A549 (cell line): ENCODE measurements at regions not wholly inside any gene's neighbourhood (a gene's known extent, or its start where the extent isn't known, plus 50 kb on each side); places are given as distances from the start of the nearest gene placed in this dataset.

Experiments used
- ATAC-seq, 2 experiments: fragments of 200-7000 bp in 1 of 2; fragments of >200 bp in 1 of 2; cut with Nextera tagmentation in 1 of 2; cut with Tn5 transposase in 1 of 2; 3 replicates each; pipeline versions ENCODE4 v1.8.0 to v1.9.1; 2018 to 2020; ENCODE audit warnings: mild to moderate bottlenecking in 1 of 2, moderate library complexity in 1 of 2
- CTCF ChIA-PET: fragments of 300-600 bp; sonication (Branson Sonifier 250); formaldehyde crosslinking; extraction: SDS; loops from one replicate; lab custom pipeline; 2021; ENCODE audit warnings: antibody characterized with exemption, inconsistent platforms; lab: Yijun Ruan, JAX
- POLR2A ChIA-PET: fragments of 350-600 bp; formaldehyde crosslinking; extraction: SDS; loops from one replicate; lab custom pipeline; 2021; ENCODE audit warnings: antibody characterized with exemption, inconsistent platforms; lab: Yijun Ruan, JAX
- DNase-seq, 2 experiments: peaks; one replicate each; pipeline versions ENCODE4 v3.0.0 to v3.0.0-alpha.2; 2011 to 2016; ENCODE audit warnings: low read depth in 1 of 2, low spot score in 1 of 2
- FAIRE-seq: peaks from 2 replicates; lab custom pipeline; 2011; peaks lifted over from hg19 to GRCh38; lab: Jason Lieb, UNC
- H3K27ac ChIP-seq, 2 experiments: fragments of >200 bp; sonication (Bioruptor Twin); formaldehyde crosslinking; 3 replicates each; pipeline ENCODE4 v1.5.1; 2016 to 2017
- H3K4me1 ChIP-seq: fragments of >200 bp; sonication (Bioruptor Twin); formaldehyde crosslinking; 3 replicates; pipeline ENCODE4 v1.6.1; 2016
- H3K4me2 ChIP-seq: fragments of >200 bp; sonication (Bioruptor Twin); formaldehyde crosslinking; 3 replicates; pipeline ENCODE4 v1.6.1; 2016
- H3K4me3 ChIP-seq: fragments of >200 bp; sonication (Bioruptor Twin); formaldehyde crosslinking; 3 replicates; pipeline ENCODE4 v1.5.1; 2016
- H3K9me3 ChIP-seq: fragments of >200 bp; sonication (Bioruptor Twin); formaldehyde crosslinking; 3 replicates; pipeline ENCODE4 v1.6.1; 2016
- BHLHE40 ChIP-seq: IDR thresholded peaks from 2 replicates; pipeline ENCODE4 v1.6.1; 2012; ENCODE audit warnings: low read depth, low read length, inconsistent platforms
- CBX8 ChIP-seq: fragments of 200-600 bp; sonication (generic); IDR thresholded peaks from 2 replicates; pipeline ENCODE4 v1.6.1; 2016
- EHF ChIP-seq: fragments of 250-450 bp; sonication (Bioruptor Pico); IDR thresholded peaks from 2 replicates; pipeline ENCODE4 v1.5.0; 2020; ENCODE audit warnings: mild to moderate bottlenecking
- GATA3 ChIP-seq: IDR thresholded peaks from 2 replicates; pipeline ENCODE4 v1.6.1; 2012; ENCODE audit warnings: borderline replicate concordance
- HOXA7 ChIP-seq: fragments of 250-450 bp; sonication (Bioruptor Pico); IDR thresholded peaks from 2 replicates; pipeline ENCODE4 v1.5.0; 2020; ENCODE audit warnings: mild to moderate bottlenecking, moderate library complexity
- HOXB13 ChIP-seq: fragments of 250-450 bp; sonication (Bioruptor Pico); IDR thresholded peaks from 2 replicates; pipeline ENCODE4 v1.5.0; 2020; ENCODE audit warnings: low read depth, mild to moderate bottlenecking, moderate library complexity
- HOXB5 ChIP-seq: fragments of 250-450 bp; sonication (Bioruptor Pico); IDR thresholded peaks from 2 replicates; pipeline ENCODE4 v1.5.0; 2020; ENCODE audit warnings: mild to moderate bottlenecking, moderate library complexity
- JUN ChIP-seq, 2 experiments: fragments of >200 bp; sonication (Bioruptor Twin); formaldehyde crosslinking; IDR thresholded peaks; 2 replicates in 1 of 2; 3 replicates in 1 of 2; pipeline ENCODE4 v1.6.1; 2016 to 2017
- NPAS2 ChIP-seq: fragments of 250-450 bp; sonication (Bioruptor Pico); IDR thresholded peaks from 2 replicates; pipeline ENCODE4 v1.8.0; 2022; ENCODE audit warnings: mild to moderate bottlenecking, moderate library complexity, borderline replicate concordance
- PHF8 ChIP-seq: fragments of 200-600 bp; sonication (generic); IDR thresholded peaks from 2 replicates; pipeline ENCODE4 v1.6.1; 2016; ENCODE audit warnings: low read depth, mild to moderate bottlenecking, antibody characterized with exemption, moderate library complexity, borderline replicate concordance
- RAD21 ChIP-seq, 2 experiments: fragments of >200 bp in 1 of 2; sonication (Bioruptor Twin) in 1 of 2; formaldehyde crosslinking in 1 of 2; IDR thresholded peaks in 1 of 2; conservative IDR thresholded peaks in 1 of 2; 2 replicates in 1 of 2; 3 replicates in 1 of 2; pipeline ENCODE4 v1.6.1; 2012 to 2018; ENCODE audit warnings: inconsistent platforms in 1 of 2
- RARB ChIP-seq: fragments of 250-450 bp; sonication (Bioruptor Pico); IDR thresholded peaks from 2 replicates; pipeline ENCODE4 v1.8.0; 2021; ENCODE audit warnings: mild to moderate bottlenecking, moderate library complexity
- SMC3 ChIP-seq: fragments of >200 bp; sonication (Bioruptor Twin); formaldehyde crosslinking; IDR thresholded peaks from 3 replicates; pipeline ENCODE4 v1.6.1; 2018; ENCODE audit warnings: inconsistent platforms
- SREBF2 ChIP-seq: fragments of 450-650 bp; IDR thresholded peaks from 2 replicates; pipeline ENCODE4 v1.6.1; 2014; ENCODE audit warnings: mild to moderate bottlenecking, moderate library complexity
- TP53 ChIP-seq: fragments of 250-450 bp; sonication (Bioruptor Pico); IDR thresholded peaks from 2 replicates; pipeline ENCODE4 v1.5.0; 2021; ENCODE audit warnings: mild to moderate bottlenecking, moderate library complexity
- USF2 ChIP-seq: fragments of 450-650 bp; IDR thresholded peaks from 2 replicates; pipeline ENCODE4 v1.6.1; 2014; ENCODE audit warnings: antibody characterized with exemption
- ZSCAN20 ChIP-seq: fragments of 250-450 bp; sonication (Bioruptor Pico); IDR thresholded peaks from 2 replicates; pipeline ENCODE4 v1.8.0; 2022; ENCODE audit warnings: mild to moderate bottlenecking, moderate library complexity
- WGBS: methylation state at CpG from one replicate; pipeline ENCODE4 v1.1.6; 2017; ENCODE audit errors: missing lambda C conversion rate; 5-methylcytosine and 5-hydroxymethylcytosine counted together
- TF ChIP-seq, protein P1 (sequence below): fragments of 250-450 bp; sonication (Bioruptor Pico); IDR thresholded peaks from 2 replicates; pipeline ENCODE4 v1.5.0; 2021; ENCODE audit warnings: mild to moderate bottlenecking, moderate library complexity, borderline replicate concordance
- TF ChIP-seq, protein P2 (sequence below): fragments of 200-600 bp; sonication (generic); IDR thresholded peaks from 2 replicates; pipeline ENCODE4 v1.6.1; 2016; ENCODE audit warnings: antibody characterized with exemption, mild to moderate bottlenecking, moderate library complexity

GRCh38 chr11:121368364-121369240, 76.0 kb downstream of the SC5D start:
- CTCF ChIA-PET: interaction anchor here (0.7 kb wide), 1 partner anchor 12 kb away, joined by 3 read pairs; no protein-coding TSS in a partner anchor
- POLR2A ChIA-PET: no interaction called here
- no peak for DNase-seq
- no peak for ATAC-seq
- Histone ChIP-seq H3K4me1 (no peaks in the 10 kb centered on the region), H3K9me3 (no peaks in the 10 kb centered on the region), H3K4me2 (no peak overlapping the region), H3K4me3 (no peak overlapping the region), H3K27ac (no peak overlapping the region)
- no peak for TF ChIP-seq GATA3
- TF ChIP-seq BHLHE40: no peak
- no peak for TF ChIP-seq TP53
- TF ChIP-seq PHF8: no peak
- no peak for TF ChIP-seq SREBF2
- TF ChIP-seq JUN (IDR thresholded peaks at IDR 0.05): no peak
- TF ChIP-seq, protein P1, sequence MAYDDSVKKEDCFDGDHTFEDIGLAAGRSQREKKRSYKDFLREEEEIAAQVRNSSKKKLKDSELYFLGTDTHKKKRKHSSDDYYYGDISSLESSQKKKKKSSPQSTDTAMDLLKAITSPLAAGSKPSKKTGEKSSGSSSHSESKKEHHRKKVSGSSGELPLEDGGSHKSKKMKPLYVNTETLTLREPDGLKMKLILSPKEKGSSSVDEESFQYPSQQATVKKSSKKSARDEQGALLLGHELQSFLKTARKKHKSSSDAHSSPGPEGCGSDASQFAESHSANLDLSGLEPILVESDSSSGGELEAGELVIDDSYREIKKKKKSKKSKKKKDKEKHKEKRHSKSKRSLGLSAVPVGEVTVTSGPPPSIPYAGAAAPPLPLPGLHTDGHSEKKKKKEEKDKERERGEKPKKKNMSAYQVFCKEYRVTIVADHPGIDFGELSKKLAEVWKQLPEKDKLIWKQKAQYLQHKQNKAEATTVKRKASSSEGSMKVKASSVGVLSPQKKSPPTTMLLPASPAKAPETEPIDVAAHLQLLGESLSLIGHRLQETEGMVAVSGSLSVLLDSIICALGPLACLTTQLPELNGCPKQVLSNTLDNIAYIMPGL (CRISPR knock-in tag): no peak
- no peak for TF ChIP-seq RARB
- TF ChIP-seq EHF (CRISPR knock-in tag): no peak
- no peak for TF ChIP-seq NPAS2 (CRISPR knock-in tag)
- no peak for TF ChIP-seq HOXA7 (CRISPR knock-in tag)
- TF ChIP-seq, protein P2, sequence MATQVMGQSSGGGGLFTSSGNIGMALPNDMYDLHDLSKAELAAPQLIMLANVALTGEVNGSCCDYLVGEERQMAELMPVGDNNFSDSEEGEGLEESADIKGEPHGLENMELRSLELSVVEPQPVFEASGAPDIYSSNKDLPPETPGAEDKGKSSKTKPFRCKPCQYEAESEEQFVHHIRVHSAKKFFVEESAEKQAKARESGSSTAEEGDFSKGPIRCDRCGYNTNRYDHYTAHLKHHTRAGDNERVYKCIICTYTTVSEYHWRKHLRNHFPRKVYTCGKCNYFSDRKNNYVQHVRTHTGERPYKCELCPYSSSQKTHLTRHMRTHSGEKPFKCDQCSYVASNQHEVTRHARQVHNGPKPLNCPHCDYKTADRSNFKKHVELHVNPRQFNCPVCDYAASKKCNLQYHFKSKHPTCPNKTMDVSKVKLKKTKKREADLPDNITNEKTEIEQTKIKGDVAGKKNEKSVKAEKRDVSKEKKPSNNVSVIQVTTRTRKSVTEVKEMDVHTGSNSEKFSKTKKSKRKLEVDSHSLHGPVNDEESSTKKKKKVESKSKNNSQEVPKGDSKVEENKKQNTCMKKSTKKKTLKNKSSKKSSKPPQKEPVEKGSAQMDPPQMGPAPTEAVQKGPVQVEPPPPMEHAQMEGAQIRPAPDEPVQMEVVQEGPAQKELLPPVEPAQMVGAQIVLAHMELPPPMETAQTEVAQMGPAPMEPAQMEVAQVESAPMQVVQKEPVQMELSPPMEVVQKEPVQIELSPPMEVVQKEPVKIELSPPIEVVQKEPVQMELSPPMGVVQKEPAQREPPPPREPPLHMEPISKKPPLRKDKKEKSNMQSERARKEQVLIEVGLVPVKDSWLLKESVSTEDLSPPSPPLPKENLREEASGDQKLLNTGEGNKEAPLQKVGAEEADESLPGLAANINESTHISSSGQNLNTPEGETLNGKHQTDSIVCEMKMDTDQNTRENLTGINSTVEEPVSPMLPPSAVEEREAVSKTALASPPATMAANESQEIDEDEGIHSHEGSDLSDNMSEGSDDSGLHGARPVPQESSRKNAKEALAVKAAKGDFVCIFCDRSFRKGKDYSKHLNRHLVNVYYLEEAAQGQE: no peak
- TF ChIP-seq HOXB5 (CRISPR knock-in tag): no peak
- no peak for TF ChIP-seq USF2
- TF ChIP-seq CBX8: no peak
- TF ChIP-seq ZSCAN20 (CRISPR knock-in tag): no peak
- no peak for TF ChIP-seq RAD21 (conservative IDR thresholded peaks at IDR 0.05 in 1 of 2, IDR thresholded peaks at IDR 0.05 in 1 of 2)
- WGBS: 15% methylated on average over 8 of the region's 8 CpGs
- FAIRE-seq: no peak

GRCh38 chr11:121369366-121369765, 76.8 kb downstream of the SC5D start:
- 15% methylated on average over 3 of the region's 3 CpGs for WGBS
- Histone ChIP-seq H3K4me3 (no peak overlapping the region), H3K9me3 (no peaks in the 10 kb centered on the region), H3K4me2 (no peak overlapping the region), H3K27ac (no peak overlapping the region), H3K4me1 (no peaks in the 10 kb centered on the region)
- DNase-seq: no peak
- POLR2A ChIA-PET: no interaction called here
- TF ChIP-seq HOXB5 (CRISPR knock-in tag) (no peak), SMC3 (no peak), HOXB13 (CRISPR knock-in tag) (no peak)
- FAIRE-seq: no peak
- CTCF ChIA-PET: no interaction called here
- no peak for ATAC-seq
